Stromal cell of bone marrow (primary cell): ENCODE measurements at regions not wholly inside any gene's neighbourhood (a gene's known extent, or its start where the extent isn't known, plus 50 kb on each side); places are given as distances from the start of the nearest gene placed in this dataset.
"Not testable (repeated sequence)": the region's sequence is repeated elsewhere in the genome, so short reads cannot be mapped to it uniquely, and the experiment has no call there.

Experiments used
- DNase-seq: peaks from one replicate; pipeline ENCODE4 v3.0.0-alpha.2; 2012; ENCODE audit warnings: low read depth

- no peak for DNase-seq
Observed at GRCh38 chr9:109599131-109599530, 101.0 kb upstream of the PTPN3 start.

- DNase-seq, result no peak
Observed at GRCh38 chr9:109599711-109600110, 101.6 kb upstream of the PTPN3 start.

- peak; percentile 74 for DNase-seq
Observed at GRCh38 chr9:109600142-109600541, 102.0 kb upstream of the PTPN3 start.

DNA sequence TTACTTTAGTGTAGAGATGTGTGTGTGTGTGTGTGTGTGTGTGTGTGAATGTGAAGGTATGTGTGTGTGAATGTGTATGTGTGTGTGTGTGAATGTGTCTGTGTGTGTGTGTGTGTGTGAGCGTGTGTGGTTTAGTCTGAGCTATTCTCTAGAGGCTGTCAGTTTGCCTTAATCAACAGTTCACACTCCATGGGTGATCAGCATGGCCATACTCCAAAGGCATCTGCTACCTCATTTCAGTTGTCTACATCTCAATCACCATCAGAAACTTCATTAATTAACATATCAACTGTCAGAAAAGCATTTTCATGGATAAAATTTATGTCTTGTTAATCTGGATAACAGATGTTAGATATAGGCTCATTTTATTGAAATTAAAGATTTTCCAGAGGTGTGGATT is 103.1 kb upstream of the PTPN3 start:
- no peak for DNase-seq

GRCh38 chr9:109602987-109603386 is 104.9 kb upstream of the PTPN3 start:
- DNase-seq, result no peak

DNA sequence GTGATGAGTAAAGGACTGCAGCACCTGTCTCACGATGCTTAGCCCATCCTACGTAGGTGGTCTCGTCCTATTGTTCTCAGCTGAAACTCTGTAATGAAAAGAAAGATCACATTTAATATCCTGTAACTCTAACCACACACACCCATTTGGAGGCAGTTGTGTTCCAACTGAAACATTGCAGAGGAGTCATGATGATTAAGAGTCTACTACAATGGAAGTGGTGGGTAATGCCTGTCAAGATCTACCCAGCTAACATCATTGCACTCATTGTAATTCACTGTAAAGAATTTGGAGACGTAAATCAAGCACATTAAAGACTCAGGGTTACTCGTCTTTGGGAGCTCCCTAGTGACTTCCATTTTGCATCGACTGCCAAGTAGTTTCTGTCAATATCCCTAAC is 106.0 kb upstream of the PTPN3 start:
- no peak for DNase-seq

DNA sequence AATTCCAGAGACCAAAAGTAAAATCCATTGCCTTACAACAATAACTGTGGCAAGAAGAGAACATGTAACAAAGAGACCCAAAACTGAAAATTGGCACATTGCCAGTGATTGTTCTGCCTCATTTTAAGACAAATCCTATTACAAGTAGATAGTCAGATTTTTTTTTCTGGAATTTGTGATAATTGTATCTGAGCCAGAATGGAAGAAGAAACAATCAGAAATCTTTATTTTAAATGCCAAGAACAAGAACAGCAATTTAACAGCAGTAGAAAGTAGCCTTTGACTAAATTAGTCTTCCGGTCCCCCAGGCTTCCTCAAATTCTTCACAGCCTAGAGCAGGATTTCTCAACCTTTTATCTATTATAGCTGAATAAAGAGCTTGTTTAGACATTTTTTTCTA is 106.7 kb upstream of the PTPN3 start:
- DNase-seq, result no peak

GRCh38 chr9:109609060-109609459 is 111.0 kb upstream of the PTPN3 start:
- no peak for DNase-seq

DNA sequence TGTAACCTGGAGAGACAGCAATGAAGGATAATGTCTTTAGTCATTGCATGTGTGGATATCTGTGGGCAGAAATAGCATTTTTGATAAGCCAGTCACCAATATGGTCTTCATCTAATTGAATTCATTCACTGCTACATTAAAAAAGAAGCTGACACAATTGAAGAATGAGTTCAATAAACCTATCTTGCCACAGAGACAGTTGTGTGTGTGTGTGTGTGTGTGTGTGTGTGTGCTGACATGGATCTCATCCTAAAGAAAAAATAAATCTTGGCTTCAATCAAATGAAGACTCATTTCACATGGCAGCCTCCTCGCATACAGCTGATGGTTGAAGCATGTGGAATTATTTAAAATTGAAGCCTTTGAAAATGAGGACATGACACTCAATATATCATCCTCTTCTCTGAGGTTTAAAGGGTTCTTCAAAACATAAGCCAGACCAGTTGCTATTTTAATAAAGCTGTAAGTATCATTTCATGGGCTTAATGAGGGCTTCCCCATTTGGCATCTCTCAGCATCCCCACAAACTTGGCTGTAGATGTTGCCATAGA is 118.5 kb upstream of the PTPN3 start:
- no peak for DNase-seq

DNA sequence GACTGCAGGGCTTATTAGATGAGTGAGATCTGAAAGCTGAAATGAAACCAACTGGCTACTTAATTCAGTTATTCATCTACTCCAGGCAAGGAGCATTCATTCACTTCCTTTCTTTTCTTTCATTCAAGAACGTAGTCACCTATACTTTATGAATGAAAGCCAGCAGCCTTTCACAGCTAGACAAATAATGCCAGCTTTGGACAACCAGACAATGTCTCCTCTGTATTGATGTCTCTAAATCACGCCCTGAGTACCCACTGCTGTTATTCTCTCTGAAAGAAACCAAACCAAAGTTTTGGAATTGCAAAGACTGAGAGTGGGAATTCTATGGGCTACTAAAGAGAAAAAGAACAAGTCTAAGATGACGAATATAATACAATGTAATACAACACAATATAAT is 121.2 kb upstream of the PTPN3 start:
- no peak for DNase-seq

- DNase-seq, result no peak
Observed at GRCh38 chr9:109624143-109624542, 126.0 kb upstream of the PTPN3 start.

- DNase-seq, result peak; percentile 49
Observed at GRCh38 chr9:109624896-109625295, 126.8 kb upstream of the PTPN3 start.

DNA sequence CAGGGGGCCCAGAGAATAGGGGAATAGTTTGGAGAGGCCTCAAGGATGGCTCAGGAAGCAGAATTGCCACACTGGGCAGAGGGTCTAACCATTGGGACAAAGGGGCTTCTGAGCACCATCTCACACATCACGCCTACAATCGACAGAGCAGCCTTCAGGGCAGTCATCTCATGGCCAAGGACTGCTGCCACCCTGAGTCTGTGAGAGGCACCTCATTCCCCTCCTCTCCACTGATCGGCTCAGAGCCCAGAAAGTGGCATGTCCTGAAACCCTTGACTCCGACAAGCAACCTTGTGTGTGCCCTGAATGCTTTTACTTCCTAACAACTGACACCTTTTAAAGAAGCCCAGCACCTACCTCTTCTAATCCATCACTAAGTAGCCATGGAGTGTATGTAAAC is 128.9 kb upstream of the PTPN3 start:
- DNase-seq, result no peak

- no peak for DNase-seq
Observed at GRCh38 chr9:109629615-109630014, 131.5 kb upstream of the PTPN3 start.

DNA sequence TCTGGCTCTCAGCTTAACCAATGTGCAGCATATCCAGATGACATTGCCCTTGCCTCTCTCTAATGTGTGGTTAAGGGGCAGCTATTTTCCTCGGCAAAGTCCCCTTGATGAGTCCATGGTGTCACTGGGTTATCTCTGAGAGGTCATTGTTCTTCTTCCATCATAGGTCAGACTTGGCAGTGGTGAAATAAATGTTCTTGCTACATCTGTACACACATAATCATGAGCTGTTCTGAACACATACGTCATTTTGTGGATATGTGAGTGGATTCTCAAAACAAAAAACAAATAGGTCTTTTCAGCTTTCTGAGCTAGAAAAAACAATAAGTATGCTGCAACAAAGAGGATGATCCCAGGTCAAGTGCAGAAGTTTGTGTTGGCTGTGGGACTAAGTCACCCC is 134.7 kb upstream of the PTPN3 start:
- no peak for DNase-seq

DNA sequence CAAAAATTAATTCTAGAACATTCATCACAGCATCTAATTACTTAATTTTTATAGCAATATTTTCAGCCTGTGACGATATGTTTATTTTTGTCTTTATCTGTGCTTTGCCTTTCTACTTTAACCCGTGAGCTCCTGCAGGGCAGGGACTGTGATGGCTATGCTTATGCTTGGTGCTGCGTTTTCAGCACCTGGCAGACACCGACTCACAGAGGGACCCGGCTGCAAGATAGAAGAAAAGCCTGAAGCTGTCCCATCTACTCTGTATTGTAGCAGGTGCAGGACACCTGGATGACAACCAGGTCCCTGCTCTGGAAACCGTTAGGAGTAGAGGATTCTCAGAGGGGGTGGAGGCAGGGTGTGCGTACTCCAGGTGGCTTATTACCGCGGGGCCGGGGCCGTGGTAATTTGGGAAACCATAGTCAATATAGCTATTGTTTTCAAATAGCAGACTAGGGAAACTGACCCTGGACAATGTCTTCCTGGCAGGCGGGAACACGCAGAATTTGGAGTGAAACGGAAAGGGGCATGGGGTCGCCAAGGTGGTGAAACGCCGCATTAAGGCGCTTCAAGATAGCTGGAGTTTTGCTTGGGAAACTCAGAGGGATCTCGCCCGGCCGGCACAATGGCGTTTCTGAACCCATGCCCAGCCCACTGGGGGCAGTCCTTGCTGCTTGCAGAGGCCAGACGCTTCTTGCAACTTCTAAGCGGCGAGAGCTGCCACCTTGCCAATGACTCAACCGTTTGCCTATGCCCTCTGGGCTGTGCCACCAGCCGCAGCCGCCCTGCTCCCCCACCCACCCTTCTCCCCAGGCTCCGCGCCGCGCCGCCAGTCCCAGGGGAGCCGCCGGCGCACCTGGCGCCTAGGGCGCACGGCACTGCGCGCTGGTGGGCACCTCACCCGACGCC is 140.1 kb upstream of the PALM2AKAP2 start:
- no peak for DNase-seq

- DNase-seq, result peak; percentile 17
Observed at GRCh38 chr9:109640580-109641371, 139.2 kb upstream of the PALM2AKAP2 start.

- no peak for DNase-seq
Observed at GRCh38 chr9:109641372-109641659, 138.7 kb upstream of the PALM2AKAP2 start.

- peak; percentile 77 for DNase-seq
Observed at GRCh38 chr9:109652112-109652511, 127.9 kb upstream of the PALM2AKAP2 start.

DNA sequence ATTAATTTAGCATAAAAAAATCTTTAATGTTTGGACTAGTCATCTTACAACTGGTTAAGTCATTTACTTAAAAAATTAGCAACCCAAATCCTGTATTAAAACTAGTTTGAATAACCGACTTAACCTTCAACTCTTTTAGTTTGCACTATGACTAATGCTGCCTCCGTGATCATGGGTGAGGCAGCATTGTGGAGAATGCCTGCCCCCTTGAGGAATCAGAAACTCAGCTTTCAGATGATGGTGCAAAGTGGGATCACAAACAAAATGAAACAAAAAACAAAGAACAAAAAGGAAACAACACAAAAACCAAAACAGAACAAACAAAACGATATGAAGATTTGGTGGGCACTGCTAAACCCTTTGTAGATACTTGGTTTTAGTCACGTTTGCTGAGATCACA is 127.0 kb upstream of the PALM2AKAP2 start:
- DNase-seq, result peak; percentile 54

GRCh38 chr9:109653470-109653869 is 126.5 kb upstream of the PALM2AKAP2 start:
- no peak for DNase-seq

DNA sequence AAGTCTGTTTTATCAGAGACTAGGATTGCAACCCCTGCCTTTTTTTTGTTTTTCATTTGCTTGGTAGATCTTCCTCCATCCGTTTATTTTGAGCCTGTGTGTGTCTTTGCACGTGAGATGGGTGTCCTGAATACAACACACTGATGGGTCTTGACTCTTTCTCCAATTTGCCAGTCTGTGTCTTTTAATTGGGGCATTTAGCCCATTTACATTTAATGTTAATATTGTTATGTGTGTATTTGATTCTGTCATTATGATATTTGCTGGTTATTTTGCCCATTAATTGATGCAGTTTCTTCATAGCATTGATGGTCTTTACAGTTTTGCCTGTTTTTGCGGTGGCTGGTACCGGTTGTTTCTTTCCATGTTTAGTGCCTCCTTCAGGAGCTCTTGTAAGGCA is 116.0 kb upstream of the PALM2AKAP2 start:
- not testable (repeated sequence) for DNase-seq

DNA sequence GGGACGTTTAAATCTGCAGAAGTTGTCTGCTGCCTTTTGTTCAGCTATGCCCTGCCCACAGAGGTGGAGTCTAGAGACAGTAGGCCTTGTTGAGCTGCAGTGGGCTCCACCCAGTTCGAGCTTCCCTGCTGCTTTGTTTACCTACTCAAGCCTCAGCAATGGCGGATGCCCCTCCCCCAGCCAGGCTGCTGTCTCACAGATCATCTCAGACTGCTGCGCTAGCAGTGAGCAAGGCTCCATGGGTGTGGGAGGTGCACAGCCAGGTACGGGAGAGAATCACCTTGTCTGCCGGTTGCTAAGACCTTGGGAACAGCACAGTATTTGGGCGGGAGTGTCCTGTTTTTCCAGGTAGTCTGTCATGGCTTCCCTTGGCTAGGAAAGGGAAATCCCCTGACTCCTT is 114.3 kb upstream of the PALM2AKAP2 start:
- not testable (repeated sequence) for DNase-seq
